ENCODE measurements at regions not wholly inside any gene's neighbourhood (a gene's known extent, or its start where the extent isn't known, plus 50 kb on each side); places are given as distances from the start of the nearest gene placed in this dataset.

- no peak overlapping the region for H3K4me2 ChIP-seq (ENCODE audit: extremely low read depth, insufficient read depth, low read length)
- H3K79me2 ChIP-seq (ENCODE audit: control insufficient read depth, insufficient read depth, low read length), result no peaks in the 10 kb centered on the region
- H3K27ac ChIP-seq (ENCODE audit: insufficient read depth, low read length), result no peak overlapping the region
- no peaks in the 10 kb centered on the region for H3K9me3 ChIP-seq (ENCODE audit: control insufficient read depth, insufficient read depth, low read depth, low read length)
- H2AFZ ChIP-seq (ENCODE audit: low read length), result no peak overlapping the region
- H3K27me3 ChIP-seq (ENCODE audit: control insufficient read depth, insufficient read depth, low read length), result no peaks in the 10 kb centered on the region
- TF ChIP-seq CTCF (conservative IDR thresholded peaks at IDR 0.05 in 1 of 2, IDR thresholded peaks at IDR 0.05 in 1 of 2; ENCODE audit: low read depth in 1 of 2, low read length in 2 of 2) (no peak), EZH2 (IDR thresholded peaks at IDR 0.05; ENCODE audit: low read length, missing control alignments) (no peak)
- no peaks in the 10 kb centered on the region for H4K20me1 ChIP-seq (ENCODE audit: control insufficient read depth, extremely low read depth, insufficient read depth, low read length)
- DNase-seq (ENCODE audit: low read depth in 2 of 2), result no peak
- H3K4me1 ChIP-seq (ENCODE audit: control insufficient read depth, extremely low read depth, insufficient read depth, low read length), result no peaks in the 10 kb centered on the region
- no peaks in the 10 kb centered on the region for H3K36me3 ChIP-seq (ENCODE audit: control insufficient read depth, insufficient read depth, low read length)
- H3K9ac ChIP-seq (ENCODE audit: insufficient read depth, low read length), result no peak overlapping the region
- H3K4me3 ChIP-seq (replicated peaks in 1 of 4; ENCODE audit: control extremely low read depth in 1 of 4, insufficient read depth in 1 of 4, low read depth in 3 of 4, low read length in 4 of 4), result no peak overlapping the region
Measured at GRCh38 chr3:120838441-120839091, 69.4 kb upstream of the STXBP5L start.

GRCh38 chr3:120839120-120839519, 68.9 kb upstream of the STXBP5L start:
- DNase-seq (ENCODE audit: low read depth in 2 of 2), result no peak
- Histone ChIP-seq H3K4me1 (ENCODE audit: control insufficient read depth, extremely low read depth, insufficient read depth, low read length) (no peaks in the 10 kb centered on the region), H3K4me3 (replicated peaks in 1 of 4; ENCODE audit: control extremely low read depth in 1 of 4, insufficient read depth in 1 of 4, low read depth in 3 of 4, low read length in 4 of 4) (no peak overlapping the region), H3K79me2 (ENCODE audit: control insufficient read depth, insufficient read depth, low read length) (no peaks in the 10 kb centered on the region), H3K9ac (ENCODE audit: insufficient read depth, low read length) (no peak overlapping the region), H4K20me1 (ENCODE audit: control insufficient read depth, extremely low read depth, insufficient read depth, low read length) (no peaks in the 10 kb centered on the region), H3K36me3 (ENCODE audit: control insufficient read depth, insufficient read depth, low read length) (no peaks in the 10 kb centered on the region), H3K27me3 (ENCODE audit: control insufficient read depth, insufficient read depth, low read length) (no peaks in the 10 kb centered on the region), H2AFZ (ENCODE audit: low read length) (no peak overlapping the region), H3K9me3 (ENCODE audit: control insufficient read depth, insufficient read depth, low read depth, low read length) (no peaks in the 10 kb centered on the region), H3K27ac (ENCODE audit: insufficient read depth, low read length) (no peak overlapping the region), H3K4me2 (ENCODE audit: extremely low read depth, insufficient read depth, low read length) (no peak overlapping the region)
- TF ChIP-seq CTCF (conservative IDR thresholded peaks at IDR 0.05 in 1 of 2, IDR thresholded peaks at IDR 0.05 in 1 of 2; ENCODE audit: low read depth in 1 of 2, low read length in 2 of 2) (no peak), EZH2 (IDR thresholded peaks at IDR 0.05; ENCODE audit: low read length, missing control alignments) (no peak)

- Histone ChIP-seq H4K20me1 (ENCODE audit: control insufficient read depth, extremely low read depth, insufficient read depth, low read length) (no peaks in the 10 kb centered on the region), H3K4me1 (ENCODE audit: control insufficient read depth, extremely low read depth, insufficient read depth, low read length) (no peaks in the 10 kb centered on the region), H3K79me2 (ENCODE audit: control insufficient read depth, insufficient read depth, low read length) (no peaks in the 10 kb centered on the region), H3K36me3 (ENCODE audit: control insufficient read depth, insufficient read depth, low read length) (no peaks in the 10 kb centered on the region), H3K4me2 (ENCODE audit: extremely low read depth, insufficient read depth, low read length) (no peak overlapping the region), H3K27ac (ENCODE audit: insufficient read depth, low read length) (no peak overlapping the region), H3K27me3 (ENCODE audit: control insufficient read depth, insufficient read depth, low read length) (no peaks in the 10 kb centered on the region), H2AFZ (ENCODE audit: low read length) (no peak overlapping the region), H3K9ac (ENCODE audit: insufficient read depth, low read length) (no peak overlapping the region), H3K9me3 (ENCODE audit: control insufficient read depth, insufficient read depth, low read depth, low read length) (no peaks in the 10 kb centered on the region), H3K4me3 (replicated peaks in 1 of 4; ENCODE audit: control extremely low read depth in 1 of 4, insufficient read depth in 1 of 4, low read depth in 3 of 4, low read length in 4 of 4) (no peak overlapping the region)
- TF ChIP-seq CTCF (conservative IDR thresholded peaks at IDR 0.05 in 1 of 2, IDR thresholded peaks at IDR 0.05 in 1 of 2; ENCODE audit: low read depth in 1 of 2, low read length in 2 of 2), result no peak
- TF ChIP-seq EZH2 (IDR thresholded peaks at IDR 0.05; ENCODE audit: low read length, missing control alignments), result no peak
- DNase-seq (ENCODE audit: low read depth in 2 of 2), result no peak
Measured at GRCh38 chr3:120841264-120841663, 66.7 kb upstream of the STXBP5L start.
